Activated CD8-positive, alpha-beta memory T cell treated with anti-CD3 and anti-CD28 coated beads, Interleukin-2, amount 50 U/mL, for 24 hours (primary cell): ENCODE measurements at regions not wholly inside any gene's neighbourhood (a gene's known extent, or its start where the extent isn't known, plus 50 kb on each side); places are given as distances from the start of the nearest gene placed in this dataset.
"Not testable (repeated sequence)": the region's sequence is repeated elsewhere in the genome, so short reads cannot be mapped to it uniquely, and the experiment has no call there.

Source experiments
- DNase-seq: peaks from one replicate; pipeline ENCODE4 v3.0.0-alpha.2; 2020; ENCODE audit errors: extremely low read depth

- no peak for DNase-seq
Measured at GRCh38 chr7:101708223-101708622, 79.1 kb upstream of the MYL10 start.

GRCh38 chr7:101712652-101713051 lies 83.6 kb upstream of the MYL10 start:
- DNase-seq: no peak

GRCh38 chr7:101714097-101714496 lies 85.0 kb upstream of the MYL10 start:
- no peak for DNase-seq

- DNase-seq: no peak
Measured at GRCh38 chr7:101717628-101718357, 88.7 kb upstream of the MYL10 start.

- DNase-seq: no peak
Measured at GRCh38 chr7:101718363-101719122, 89.4 kb upstream of the MYL10 start.

- DNase-seq: no peak
Measured at GRCh38 chr7:101719123-101719470, 90.0 kb upstream of the MYL10 start.

- DNase-seq: no peak
Measured at GRCh38 chr7:101720324-101720723, 91.2 kb upstream of the MYL10 start.

GRCh38 chr7:101722247-101722646 lies 93.2 kb upstream of the MYL10 start:
- DNase-seq: no peak

GRCh38 chr7:101723835-101724234 lies 93.6 kb upstream of the CUX1 start:
- no peak for DNase-seq

GRCh38 chr7:101724957-101725356 lies 92.5 kb upstream of the CUX1 start:
- DNase-seq: no peak

- DNase-seq: no peak
Measured at GRCh38 chr7:101725921-101726320, 91.5 kb upstream of the CUX1 start.

GRCh38 chr7:101727184-101727583 lies 90.2 kb upstream of the CUX1 start:
- DNase-seq: no peak

GRCh38 chr7:101728128-101728527 lies 89.3 kb upstream of the CUX1 start:
- no peak for DNase-seq

- not testable (repeated sequence) for DNase-seq
Measured at GRCh38 chr7:101728873-101729240, 88.6 kb upstream of the CUX1 start.

GRCh38 chr7:101729241-101729883 lies 88.1 kb upstream of the CUX1 start:
- DNase-seq: no peak

GRCh38 chr7:101731502-101732084 lies 85.8 kb upstream of the CUX1 start:
- DNase-seq: no peak

- DNase-seq: no peak
Measured at GRCh38 chr7:101733713-101734475, 83.5 kb upstream of the CUX1 start.

- no peak for DNase-seq
Measured at GRCh38 chr7:101736084-101736483, 81.3 kb upstream of the CUX1 start.

GRCh38 chr7:101739775-101740398 lies 77.5 kb upstream of the CUX1 start:
- no peak for DNase-seq

GRCh38 chr7:101740981-101741725 lies 76.3 kb upstream of the CUX1 start:
- no peak for DNase-seq
